H9 (cell line): ENCODE measurements at regions not wholly inside any gene's neighbourhood (a gene's known extent, or its start where the extent isn't known, plus 50 kb on each side); places are given as distances from the start of the nearest gene placed in this dataset.
"Not testable (repeated sequence)": the region's sequence is repeated elsewhere in the genome, so short reads cannot be mapped to it uniquely, and the experiment has no call there.

ENCODE experiments used
- DNase-seq: peaks from one replicate; pipeline ENCODE4 v3.0.0-alpha.2; 2017
- H2AFZ ChIP-seq: one replicate; pipeline ENCODE4 v1.6.1; 2013; ENCODE audit warnings: mild to moderate bottlenecking, low read length, control low read depth, moderate library complexity
- H2AK5ac ChIP-seq: 2 replicates; pipeline ENCODE4 v1.6.1; 2013; ENCODE audit warnings: low read length, control low read depth, mixed read lengths; ENCODE audit not compliant: insufficient read length
- H2BK120ac ChIP-seq: one replicate; pipeline ENCODE4 v1.6.1; 2013; ENCODE audit warnings: low read depth, mild to moderate bottlenecking, low read length, control low read depth, inconsistent platforms; ENCODE audit not compliant: poor library complexity, severe bottlenecking
- H2BK12ac ChIP-seq: 2 replicates; pipeline ENCODE4 v1.6.1; 2013; ENCODE audit warnings: low read length, control low read depth, mixed read lengths, low read depth; ENCODE audit not compliant: insufficient read length
- H2BK15ac ChIP-seq: 2 replicates; pipeline ENCODE4 v1.6.1; 2013; ENCODE audit warnings: low read depth, low read length, control low read depth
- H2BK20ac ChIP-seq: one replicate; pipeline ENCODE4 v1.6.1; 2013; ENCODE audit warnings: low read depth, mild to moderate bottlenecking, low read length, control low read depth, inconsistent platforms; ENCODE audit not compliant: poor library complexity, severe bottlenecking
- H2BK5ac ChIP-seq: 2 replicates; pipeline ENCODE4 v1.6.1; 2013; ENCODE audit warnings: low read length, control low read depth, mixed read lengths; ENCODE audit not compliant: insufficient read length
- H3K14ac ChIP-seq: 2 replicates; pipeline ENCODE4 v1.6.1; 2013; ENCODE audit warnings: low read length, control low read depth; ENCODE audit not compliant: insufficient read depth
- H3K18ac ChIP-seq: 2 replicates; pipeline ENCODE4 v1.6.1; 2013; ENCODE audit warnings: low read depth, mild to moderate bottlenecking, mixed read lengths, low read length, control low read depth; ENCODE audit not compliant: insufficient read length
- H3K23ac ChIP-seq: 2 replicates; pipeline ENCODE4 v1.6.1; 2013; ENCODE audit warnings: low read length, control low read depth, mixed read lengths, low read depth; ENCODE audit not compliant: insufficient read length
- H3K23me2 ChIP-seq: 2 replicates; pipeline ENCODE4 v1.6.1; 2013; ENCODE audit warnings: low read depth, mild to moderate bottlenecking, mixed read lengths, low read length, control low read depth; ENCODE audit not compliant: insufficient read length, poor library complexity, severe bottlenecking
- H3K27ac ChIP-seq: 2 replicates; pipeline ENCODE4 v1.5.1; 2013; ENCODE audit warnings: low read length, control low read depth, mixed read lengths, low read depth; ENCODE audit not compliant: insufficient read length
- H3K27me3 ChIP-seq: 2 replicates; pipeline ENCODE4 v1.6.1; 2013; ENCODE audit warnings: low read length, control low read depth, inconsistent platforms; ENCODE audit not compliant: insufficient read depth
- H3K4ac ChIP-seq: 2 replicates; pipeline ENCODE4 v1.6.1; 2013; ENCODE audit warnings: low read depth, mild to moderate bottlenecking, control low read depth, inconsistent platforms, low read length, moderate library complexity
- H3K4me1 ChIP-seq: 2 replicates; pipeline ENCODE4 v1.6.1; 2013; ENCODE audit warnings: low read length, control low read depth, inconsistent platforms; ENCODE audit not compliant: insufficient read depth
- H3K4me2 ChIP-seq: 2 replicates; pipeline ENCODE4 v1.6.1; 2013; ENCODE audit warnings: low read length, control low read depth, mixed read lengths; ENCODE audit not compliant: insufficient read length, insufficient read depth
- H3K56ac ChIP-seq: 2 replicates; pipeline ENCODE4 v1.6.1; 2013; ENCODE audit warnings: low read depth, mild to moderate bottlenecking, mixed read lengths, low read length, control low read depth; ENCODE audit not compliant: insufficient read length
- H3K79me1 ChIP-seq: 2 replicates; pipeline ENCODE4 v1.6.1; 2013; ENCODE audit warnings: low read depth, mild to moderate bottlenecking, moderate library complexity, low read length, control low read depth, inconsistent platforms; ENCODE audit not compliant: insufficient read depth, poor library complexity, severe bottlenecking
- H3K79me2 ChIP-seq: 2 replicates; pipeline ENCODE4 v1.6.1; 2013; ENCODE audit warnings: low read length, control low read depth, inconsistent platforms; ENCODE audit not compliant: insufficient read depth
- H3K9ac ChIP-seq: 2 replicates; pipeline ENCODE4 v1.6.1; 2013; ENCODE audit warnings: low read length, control low read depth, mixed read lengths; ENCODE audit not compliant: insufficient read length; ENCODE audit errors: extremely low read depth
- H3K9me3 ChIP-seq: one replicate; pipeline ENCODE4 v1.6.1; 2013; ENCODE audit warnings: low read depth, low read length, inconsistent platforms; ENCODE audit not compliant: control insufficient read depth
- H3T11ph ChIP-seq: one replicate; pipeline ENCODE4 v1.6.1; 2013; ENCODE audit warnings: mild to moderate bottlenecking, low read length, control low read depth, inconsistent platforms
- H4K20me1 ChIP-seq: one replicate; pipeline ENCODE4 v1.6.1; 2013; ENCODE audit not compliant: control insufficient read depth, insufficient read length, insufficient read depth
- H4K5ac ChIP-seq: 2 replicates; pipeline ENCODE4 v1.6.1; 2013; ENCODE audit warnings: low read depth, mild to moderate bottlenecking, mixed read lengths, low read length, control low read depth; ENCODE audit not compliant: insufficient read length
- H4K8ac ChIP-seq: replicated peaks from 2 replicates; pipeline ENCODE4 v1.6.1; 2013; ENCODE audit warnings: low read length, control low read depth, mixed read lengths, low read depth; ENCODE audit not compliant: insufficient read length
- H4K91ac ChIP-seq: 2 replicates; pipeline ENCODE4 v1.6.1; 2013; ENCODE audit warnings: low read depth, mild to moderate bottlenecking, moderate library complexity, mixed read lengths, low read length, control low read depth; ENCODE audit not compliant: insufficient read length
- H3K27ac Mint-ChIP-seq, 3 experiments: 2 replicates in 2 of 3; 3 replicates in 1 of 3; pipeline ENCODE4 v1.8.0; 2020 to 2021; ENCODE audit warnings: mixed read lengths in 3 of 3, mild to moderate bottlenecking in 1 of 3, moderate library complexity in 1 of 3
- H3K27me3 Mint-ChIP-seq: 2 replicates; pipeline ENCODE4 v1.8.0; 2021; ENCODE audit warnings: low read depth, mild to moderate bottlenecking, moderate library complexity, mixed read lengths
- H3K36me3 Mint-ChIP-seq, 3 experiments: 2 replicates in 2 of 3; 3 replicates in 1 of 3; pipeline ENCODE4 v1.8.0; 2020 to 2021; ENCODE audit warnings: low read depth in 3 of 3, mixed read lengths in 3 of 3; ENCODE audit not compliant: insufficient read depth in 1 of 3
- H3K4me1 Mint-ChIP-seq, 2 experiments: 2 replicates each; pipeline ENCODE4 v1.8.0; 2020; ENCODE audit warnings: mixed read lengths in 2 of 2
- H3K4me3 Mint-ChIP-seq, 2 experiments: 2 replicates in 1 of 2; 3 replicates in 1 of 2; pipeline ENCODE4 v1.8.0; 2020 to 2021; ENCODE audit warnings: mild to moderate bottlenecking in 2 of 2, mixed read lengths in 2 of 2, moderate library complexity in 1 of 2
- H3K9me3 Mint-ChIP-seq, 2 experiments: 2 replicates in 1 of 2; 3 replicates in 1 of 2; pipeline ENCODE4 v1.8.0; 2020; ENCODE audit warnings: mild to moderate bottlenecking in 2 of 2, mixed read lengths in 2 of 2, moderate library complexity in 1 of 2
- CTCF ChIP-seq: fragments of 200-600 bp; sonication (generic); conservative IDR thresholded peaks from 3 replicates; pipeline ENCODE4 v1.8.0; 2021; ENCODE audit warnings: antibody characterized with exemption, mild to moderate bottlenecking
- WGBS: extraction: QIAGEN DNeasy Blood & Tissue Kit; methylation state at CpG from one replicate; pipeline ENCODE4 v1.1.7; 2013; ENCODE audit warnings: missing lambda C conversion rate, low lambda C conversion rate, mixed read lengths; ENCODE audit not compliant: insufficient read length; ENCODE audit errors: extremely low coverage; 5-methylcytosine and 5-hydroxymethylcytosine counted together

GRCh38 chrX:124269881-124270280 lies 62.6 kb upstream of the TEX13D start:
- Histone ChIP-seq H3K14ac (no peak overlapping the region), H4K8ac (no peak overlapping the region), H4K5ac (no peak overlapping the region), H3K56ac (no peak overlapping the region), H3K4me2 (no peak overlapping the region), H2BK120ac (no peak overlapping the region), H2BK20ac (no peak overlapping the region), H2BK5ac (no peak overlapping the region), H3T11ph (no peak overlapping the region), H3K18ac (no peak overlapping the region), H4K91ac (no peak overlapping the region), H3K9me3 (peaks cover 12% of the 10 kb centered on the region), H3K4me1 (no peaks in the 10 kb centered on the region), H3K79me1 (no peaks in the 10 kb centered on the region), H3K4ac (no peak overlapping the region), H3K27me3 (no peaks in the 10 kb centered on the region), H3K23ac (no peak overlapping the region), H3K79me2 (no peaks in the 10 kb centered on the region), H3K9ac (no peak overlapping the region), H2AK5ac (no peak overlapping the region), H2BK12ac (no peak overlapping the region), H2BK15ac (no peak overlapping the region), H3K27ac (no peak overlapping the region), H2AFZ (no peak overlapping the region), H4K20me1 (no peaks in the 10 kb centered on the region), H3K23me2 (no peaks in the 10 kb centered on the region)
- no peak for TF ChIP-seq CTCF
- H3K27ac Mint-ChIP-seq, result no peak overlapping the region
- no peak for DNase-seq
- no peak overlapping the region for H3K4me3 Mint-ChIP-seq
- no peaks in the 10 kb centered on the region; a peak in 1 of 7 replicates for H3K36me3 Mint-ChIP-seq
- no peaks in the 10 kb centered on the region; the same call in 1 of the 2 replicates for H3K27me3 Mint-ChIP-seq
- H3K4me1 Mint-ChIP-seq, result peaks cover 5 to 11% of the 10 kb centered on the region in 2 experiments
- WGBS, result no CpG with 5 or more reads among the region's 2 CpGs
- peaks cover 6 to 9% of the 10 kb centered on the region in 2 experiments; a peak in 4 of 5 replicates for H3K9me3 Mint-ChIP-seq

GRCh38 chrX:124271599-124271998 lies 60.9 kb upstream of the TEX13D start:
- not testable (repeated sequence) for H3K27ac Mint-ChIP-seq, H3K27me3 Mint-ChIP-seq, H2BK20ac ChIP-seq, H2BK15ac ChIP-seq, H3K23ac ChIP-seq, H3K27me3 ChIP-seq, H2AFZ ChIP-seq, H3K14ac ChIP-seq, H3K4me2 ChIP-seq, H3T11ph ChIP-seq, H4K8ac ChIP-seq, H2AK5ac ChIP-seq, H3K79me2 ChIP-seq, H3K9ac ChIP-seq, H3K4ac ChIP-seq, H4K91ac ChIP-seq, H3K36me3 Mint-ChIP-seq, DNase-seq, H3K4me1 ChIP-seq, H2BK120ac ChIP-seq, H4K20me1 ChIP-seq, H4K5ac ChIP-seq, H3K23me2 ChIP-seq, H2BK12ac ChIP-seq, H3K18ac ChIP-seq, H3K56ac ChIP-seq, H3K79me1 ChIP-seq, H3K27ac ChIP-seq, H2BK5ac ChIP-seq, H3K4me3 Mint-ChIP-seq
- H3K9me3 Mint-ChIP-seq, result peaks cover 2 to 12% of the 10 kb centered on the region in 2 experiments
- peaks cover 19% of the 10 kb centered on the region for H3K9me3 ChIP-seq
- peaks cover 7 to 13% of the 10 kb centered on the region in 2 experiments for H3K4me1 Mint-ChIP-seq
